Thymus (tissue), 11 donors: ENCODE measurements at regions not wholly inside any gene's neighbourhood (a gene's known extent, or its start where the extent isn't known, plus 50 kb on each side); places are given as distances from the start of the nearest gene placed in this dataset.

Source experiments
- DNase-seq, 9 donors: peaks; one replicate each; pipeline ENCODE4 v3.0.0-alpha.2; 2013; ENCODE audit warnings: low spot score in 9 of 9, low read depth in 6 of 9, missing footprints in 1 of 9
- H3K27ac ChIP-seq, 2 donors: one replicate each; pipeline ENCODE4 v1.5.1; 2013; ENCODE audit warnings: control low read depth in 1 of 2, low read depth in 1 of 2, low read length in 1 of 2, mild to moderate bottlenecking in 1 of 2, moderate library complexity in 1 of 2
- H3K27me3 ChIP-seq, 2 donors: one replicate each; pipeline ENCODE4 v1.5.1; 2013; ENCODE audit warnings: low read length in 1 of 2; ENCODE audit not compliant: control insufficient read depth in 2 of 2, insufficient read depth in 1 of 2
- H3K36me3 ChIP-seq, 2 donors: one replicate each; pipeline ENCODE4 v1.5.1; 2013; ENCODE audit warnings: low read length in 1 of 2, mild to moderate bottlenecking in 1 of 2, moderate library complexity in 1 of 2; ENCODE audit not compliant: control insufficient read depth in 2 of 2, insufficient read depth in 2 of 2
- H3K4me1 ChIP-seq, 2 donors: one replicate each; pipeline ENCODE4 v1.5.1; 2013; ENCODE audit warnings: low read length in 2 of 2; ENCODE audit not compliant: control insufficient read depth in 2 of 2, insufficient read depth in 2 of 2
- H3K4me3 ChIP-seq, 2 donors: one replicate each; pipeline ENCODE4 v1.5.1; 2013; ENCODE audit warnings: low read length in 2 of 2, control low read depth in 1 of 2, mild to moderate bottlenecking in 1 of 2
- H3K9me3 ChIP-seq, 2 donors: one replicate each; pipeline ENCODE4 v1.5.1; 2013; ENCODE audit warnings: low read length in 1 of 2, mild to moderate bottlenecking in 1 of 2; ENCODE audit not compliant: control insufficient read depth in 2 of 2, insufficient read depth in 1 of 2
- WGBS: extraction: QIAGEN DNeasy Blood & Tissue Kit; methylation state at CpG from one replicate; pipeline ENCODE4 v1.1.7; 2013; 5-methylcytosine and 5-hydroxymethylcytosine counted together
- donor health status: healthy.

- no peak for DNase-seq
- peaks cover 0 to 4% of the 10 kb centered on the region in 2 donors for H3K27me3 ChIP-seq
- H3K4me1 ChIP-seq: no peaks in the 10 kb centered on the region
- WGBS: 91% methylated on average over 6 of the region's 6 CpGs
- no peaks in the 10 kb centered on the region for H3K9me3 ChIP-seq
- H3K4me3 ChIP-seq: no peak overlapping the region
- no peaks in the 10 kb centered on the region for H3K36me3 ChIP-seq
- no peak overlapping the region for H3K27ac ChIP-seq
Observed at GRCh38 chr2:11056614-11057013, 98.7 kb upstream of the SLC66A3 start.

GRCh38 chr2:11057031-11057430 is 98.2 kb upstream of the SLC66A3 start:
- 95% methylated on average over 4 of the region's 4 CpGs for WGBS
- H3K36me3 ChIP-seq: no peaks in the 10 kb centered on the region
- DNase-seq: no peak
- no peak overlapping the region for H3K4me3 ChIP-seq
- H3K27ac ChIP-seq: no peak overlapping the region
- no peaks in the 10 kb centered on the region for H3K4me1 ChIP-seq
- H3K9me3 ChIP-seq: no peaks in the 10 kb centered on the region
- H3K27me3 ChIP-seq: peaks cover 0 to 4% of the 10 kb centered on the region in 2 donors

GRCh38 chr2:11058129-11058528 is 97.1 kb upstream of the SLC66A3 start:
- WGBS: 92% methylated on average over 5 of the region's 5 CpGs
- no peak overlapping the region for H3K27ac ChIP-seq
- H3K9me3 ChIP-seq: no peaks in the 10 kb centered on the region
- H3K27me3 ChIP-seq: peaks cover 0 to 4% of the 10 kb centered on the region in 2 donors
- H3K4me1 ChIP-seq: no peaks in the 10 kb centered on the region
- no peaks in the 10 kb centered on the region for H3K36me3 ChIP-seq
- H3K4me3 ChIP-seq: no peak overlapping the region
- no peak for DNase-seq

GRCh38 chr2:11060376-11061169 is 94.7 kb upstream of the SLC66A3 start:
- H3K27me3 ChIP-seq: peaks cover 0 to 4% of the 10 kb centered on the region in 2 donors
- no peaks in the 10 kb centered on the region for H3K9me3 ChIP-seq
- H3K4me1 ChIP-seq: no peaks in the 10 kb centered on the region
- WGBS: 94% methylated on average over 3 of the region's 3 CpGs
- no peaks in the 10 kb centered on the region for H3K36me3 ChIP-seq
- no peak overlapping the region for H3K27ac ChIP-seq
- no peak overlapping the region for H3K4me3 ChIP-seq
- no peak for DNase-seq

GRCh38 chr2:11065833-11066485 is 89.3 kb upstream of the SLC66A3 start:
- H3K36me3 ChIP-seq: no peaks in the 10 kb centered on the region
- H3K4me1 ChIP-seq: no peaks in the 10 kb centered on the region
- no peak overlapping the region for H3K4me3 ChIP-seq
- DNase-seq: no peak
- H3K27me3 ChIP-seq: no peaks in the 10 kb centered on the region
- 82% methylated on average over 12 of the region's 12 CpGs for WGBS
- no peak overlapping the region for H3K27ac ChIP-seq
- H3K9me3 ChIP-seq: peaks cover 0 to under 1% of the 10 kb centered on the region in 2 donors

GRCh38 chr2:11067221-11068078 is 87.8 kb upstream of the SLC66A3 start:
- H3K27ac ChIP-seq: no peak overlapping the region
- peaks cover 0 to 5% of the 10 kb centered on the region in 2 donors for H3K9me3 ChIP-seq
- no peaks in the 10 kb centered on the region for H3K36me3 ChIP-seq
- H3K27me3 ChIP-seq: no peaks in the 10 kb centered on the region
- no peak overlapping the region for H3K4me3 ChIP-seq
- no peaks in the 10 kb centered on the region for H3K4me1 ChIP-seq
- no peak for DNase-seq
- WGBS: 91% methylated on average over 22 of the region's 22 CpGs

GRCh38 chr2:11068079-11068741 is 87.1 kb upstream of the SLC66A3 start:
- peaks cover 0 to 3% of the 10 kb centered on the region in 2 donors for H3K27me3 ChIP-seq
- no peak overlapping the region for H3K27ac ChIP-seq
- no peak overlapping the region for H3K4me3 ChIP-seq
- no peaks in the 10 kb centered on the region for H3K36me3 ChIP-seq
- WGBS: 89% methylated on average over 11 of the region's 11 CpGs
- H3K9me3 ChIP-seq: peaks cover 0 to 5% of the 10 kb centered on the region in 2 donors
- no peaks in the 10 kb centered on the region for H3K4me1 ChIP-seq
- no peak for DNase-seq

GRCh38 chr2:11068856-11069526 is 86.3 kb upstream of the SLC66A3 start:
- Histone ChIP-seq H3K36me3 (no peaks in the 10 kb centered on the region), H3K27me3 (peaks cover 0 to 6% of the 10 kb centered on the region in 2 donors), H3K9me3 (peaks cover 0 to 5% of the 10 kb centered on the region in 2 donors), H3K4me3 (no peak overlapping the region), H3K4me1 (no peaks in the 10 kb centered on the region), H3K27ac (no peak overlapping the region)
- DNase-seq: no peak
- 94% methylated on average over 13 of the region's 13 CpGs for WGBS
